ENCODE measurements at regions not wholly inside any gene's neighbourhood (a gene's known extent, or its start where the extent isn't known, plus 50 kb on each side); places are given as distances from the start of the nearest gene placed in this dataset.
A peak's percentile ranks its signal among the peaks of the same experiment; 100 is the strongest.

DNA sequence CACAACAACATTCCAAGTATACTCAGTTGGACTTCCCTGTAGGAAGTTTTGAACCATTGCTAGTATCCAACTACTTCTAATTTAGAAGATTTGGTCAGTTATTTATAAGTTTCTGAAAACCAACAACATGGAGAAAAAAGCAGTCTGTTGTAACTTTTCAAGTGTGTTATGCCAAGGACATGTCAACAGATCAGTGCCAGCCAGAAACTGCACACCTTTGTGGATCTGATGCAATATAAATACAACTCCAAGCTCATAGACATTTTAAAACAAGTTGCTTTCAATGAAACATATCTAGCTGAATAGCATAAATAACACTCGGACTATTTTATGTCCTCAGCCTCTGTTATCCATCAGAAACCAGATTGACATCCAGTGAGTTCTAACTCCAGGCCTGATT lies 58.3 kb upstream of the CARMIL1 start:
- intact Hi-C loops (cut with DNase I; ENCODE audit: low total_unique reads): no loop called here
- TF ChIP-seq, protein P1, sequence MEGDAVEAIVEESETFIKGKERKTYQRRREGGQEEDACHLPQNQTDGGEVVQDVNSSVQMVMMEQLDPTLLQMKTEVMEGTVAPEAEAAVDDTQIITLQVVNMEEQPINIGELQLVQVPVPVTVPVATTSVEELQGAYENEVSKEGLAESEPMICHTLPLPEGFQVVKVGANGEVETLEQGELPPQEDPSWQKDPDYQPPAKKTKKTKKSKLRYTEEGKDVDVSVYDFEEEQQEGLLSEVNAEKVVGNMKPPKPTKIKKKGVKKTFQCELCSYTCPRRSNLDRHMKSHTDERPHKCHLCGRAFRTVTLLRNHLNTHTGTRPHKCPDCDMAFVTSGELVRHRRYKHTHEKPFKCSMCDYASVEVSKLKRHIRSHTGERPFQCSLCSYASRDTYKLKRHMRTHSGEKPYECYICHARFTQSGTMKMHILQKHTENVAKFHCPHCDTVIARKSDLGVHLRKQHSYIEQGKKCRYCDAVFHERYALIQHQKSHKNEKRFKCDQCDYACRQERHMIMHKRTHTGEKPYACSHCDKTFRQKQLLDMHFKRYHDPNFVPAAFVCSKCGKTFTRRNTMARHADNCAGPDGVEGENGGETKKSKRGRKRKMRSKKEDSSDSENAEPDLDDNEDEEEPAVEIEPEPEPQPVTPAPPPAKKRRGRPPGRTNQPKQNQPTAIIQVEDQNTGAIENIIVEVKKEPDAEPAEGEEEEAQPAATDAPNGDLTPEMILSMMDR (IDR thresholded peaks at IDR 0.05): no peak
- TF ChIP-seq POLR2A (IDR thresholded peaks at IDR 0.05): no peak
- H3K4me3 ChIP-seq (ENCODE audit: low read depth, poor library complexity, severe bottlenecking): no peak overlapping the region
- WGBS, 2 donors: 49 to 64% methylated on average over 1 of the region's 1 CpG
- no peak for DNase-seq (ENCODE audit: low spot score in 2 of 2)

DNA sequence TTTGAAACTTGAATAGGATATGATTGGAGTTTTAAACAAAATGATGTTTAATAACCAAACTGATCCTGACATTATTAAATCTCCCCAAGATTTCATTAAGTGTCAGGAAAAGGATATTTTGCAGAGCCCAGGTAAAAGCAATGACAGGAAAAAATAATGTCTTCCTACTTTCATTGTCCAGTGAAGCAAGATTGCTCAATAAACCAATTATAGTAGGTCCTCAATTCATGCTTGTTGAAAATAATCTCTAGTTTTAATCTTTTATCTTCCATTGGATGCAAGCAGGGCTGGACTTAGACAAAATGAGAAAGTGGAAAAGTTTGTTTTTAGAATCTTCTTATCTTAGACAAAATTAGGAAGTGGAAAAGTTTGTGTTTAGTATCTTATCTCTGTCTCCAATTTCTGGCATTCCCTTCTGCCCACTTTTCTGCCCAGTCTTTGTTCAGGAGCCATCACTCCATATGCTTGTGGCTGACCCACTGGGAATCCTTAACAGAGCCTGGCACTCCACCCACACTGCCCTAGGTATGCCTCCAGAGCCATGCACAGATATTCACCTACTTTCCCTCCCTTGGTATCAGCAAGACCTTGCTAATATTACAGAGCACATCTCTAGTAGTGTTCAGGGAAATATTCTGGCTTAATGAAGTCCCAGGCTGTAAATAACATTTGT lies 57.0 kb upstream of the CARMIL1 start:
- intact Hi-C loops (cut with DNase I; ENCODE audit: low total_unique reads): no loop called here
- DNase-seq (ENCODE audit: low spot score in 2 of 2): no peak
- H3K4me3 ChIP-seq (ENCODE audit: low read depth, poor library complexity, severe bottlenecking): no peak overlapping the region
- TF ChIP-seq POLR2A (IDR thresholded peaks at IDR 0.05): no peak
- TF ChIP-seq, protein P1 (IDR thresholded peaks at IDR 0.05): no peak

DNA sequence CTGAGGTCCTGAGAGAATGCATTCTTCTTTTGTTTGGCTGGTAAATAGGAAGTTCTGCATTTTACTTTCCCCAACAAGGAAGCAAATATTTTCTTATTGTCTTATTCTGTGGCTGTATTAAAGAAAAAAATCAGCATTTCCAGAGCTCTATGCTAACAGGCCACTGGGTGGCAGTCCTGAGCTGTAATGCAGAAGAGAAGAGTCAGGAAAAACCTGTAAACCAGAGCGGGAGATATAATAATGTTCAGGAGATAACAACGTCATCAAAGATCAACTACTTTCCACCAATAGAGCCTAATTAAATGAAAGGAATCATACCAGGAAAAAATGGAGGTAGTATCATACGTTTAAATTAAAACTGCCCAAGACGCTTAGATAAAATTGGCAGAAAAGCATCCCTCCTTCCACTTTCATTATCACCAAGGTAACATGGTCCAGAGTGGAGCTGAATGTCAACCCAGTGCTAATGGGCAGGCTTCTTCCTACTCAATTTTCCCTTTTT lies 55.6 kb upstream of the CARMIL1 start:
- WGBS, 2 donors: 3 to 5% methylated on average over 4 of the region's 4 CpGs
- H3K4me3 ChIP-seq (ENCODE audit: low read depth, poor library complexity, severe bottlenecking): no peak overlapping the region
- intact Hi-C loops (cut with DNase I; ENCODE audit: low total_unique reads): no loop called here
- DNase-seq (ENCODE audit: low spot score in 2 of 2): peak; percentile 55 to 90
- TF ChIP-seq, protein P1 (IDR thresholded peaks at IDR 0.05): peak in 1 of 3 donors; percentile 71
- no peak for TF ChIP-seq POLR2A (IDR thresholded peaks at IDR 0.05)

DNA sequence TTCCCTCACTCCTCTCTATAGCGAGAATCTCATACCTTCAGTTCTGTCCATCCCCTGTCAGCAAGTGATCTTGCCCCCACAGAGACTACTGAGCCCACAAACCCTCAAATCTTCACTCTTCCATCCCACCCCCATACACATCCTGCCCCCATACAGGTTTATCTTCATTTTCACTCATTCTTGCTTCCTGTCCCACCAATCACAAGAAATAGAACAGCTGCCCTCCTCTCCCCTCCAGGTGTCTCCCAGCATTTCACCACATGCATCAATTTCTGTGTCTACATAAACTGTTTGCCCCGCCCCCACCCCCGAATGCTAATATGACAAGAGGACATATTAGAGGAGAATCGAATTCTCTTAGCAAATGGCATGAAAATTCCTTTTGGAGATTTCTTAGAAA lies 54.9 kb upstream of the CARMIL1 start:
- no peak for DNase-seq (ENCODE audit: low spot score in 2 of 2)
- TF ChIP-seq POLR2A (IDR thresholded peaks at IDR 0.05): no peak
- TF ChIP-seq, protein P1 (IDR thresholded peaks at IDR 0.05): no peak
- H3K4me3 ChIP-seq (ENCODE audit: low read depth, poor library complexity, severe bottlenecking): no peak overlapping the region
- intact Hi-C loops (cut with DNase I; ENCODE audit: low total_unique reads): no loop called here
- 91 to 96% methylated on average over 4 of the region's 4 CpGs for WGBS, 2 donors

DNA sequence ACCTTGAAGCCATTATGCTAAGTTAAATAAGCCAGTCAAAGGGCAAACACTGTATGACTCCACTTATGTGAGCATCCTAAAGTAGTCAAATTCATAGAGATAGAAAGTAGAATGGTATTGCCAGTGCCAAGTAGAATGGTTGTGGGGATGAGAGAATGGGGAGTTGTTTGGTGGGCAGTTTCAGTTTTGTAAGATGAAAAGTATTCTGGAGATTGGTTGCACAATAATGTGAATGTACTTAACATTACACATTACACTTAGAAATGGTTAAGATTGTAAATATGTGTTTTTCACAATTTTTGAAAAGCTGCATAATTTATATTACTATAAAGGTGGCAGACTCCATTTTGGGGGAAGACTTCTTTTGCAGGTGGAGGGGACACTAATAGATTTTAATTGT lies 51.3 kb upstream of the CARMIL1 start:
- no peak for DNase-seq (ENCODE audit: low spot score in 2 of 2)
- H3K4me3 ChIP-seq (ENCODE audit: low read depth, poor library complexity, severe bottlenecking): no peak overlapping the region
- TF ChIP-seq POLR2A (IDR thresholded peaks at IDR 0.05): no peak
- TF ChIP-seq, protein P1 (IDR thresholded peaks at IDR 0.05): no peak
- intact Hi-C loops (cut with DNase I; ENCODE audit: low total_unique reads): no loop called here

Data from lower leg skin (tissue), 4 donors.